ENCODE measurements at regions not wholly inside any gene's neighbourhood (a gene's known extent, or its start where the extent isn't known, plus 50 kb on each side); places are given as distances from the start of the nearest gene placed in this dataset.

DNA sequence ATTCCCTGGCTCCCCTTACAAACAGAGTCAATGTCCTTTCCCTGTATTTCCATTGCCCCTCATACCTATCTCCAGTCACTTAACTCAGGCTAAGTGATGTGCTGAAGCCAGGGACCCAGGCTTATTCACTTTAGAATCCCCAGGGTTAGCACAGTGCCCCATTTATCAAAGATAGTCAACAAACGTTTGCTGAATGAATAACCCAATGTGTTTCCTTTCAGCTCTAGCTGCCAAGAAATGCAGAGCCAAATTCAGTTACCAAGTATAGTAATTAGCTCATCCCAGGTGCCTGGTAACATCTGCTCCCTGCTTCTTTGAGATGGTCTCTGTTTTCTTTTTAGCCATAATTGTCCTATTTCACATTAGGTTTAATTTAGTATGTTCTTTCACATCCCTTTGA is 189.5 kb downstream of the PHLDA1 start:
- Histone ChIP-seq H3K4me1 (ENCODE audit: insufficient read depth, low read length, poor library complexity, severe bottlenecking) (no peaks in the 10 kb centered on the region), H3K4me2 (ENCODE audit: low read depth, low read length, poor library complexity, severe bottlenecking) (no peak overlapping the region), H3F3A (ENCODE audit: low read depth) (no peaks in the 10 kb centered on the region), H3K36me3 (ENCODE audit: insufficient read depth, low read length) (no peaks in the 10 kb centered on the region), H3K27me3 (ENCODE audit: insufficient read depth, low read length, poor library complexity, severe bottlenecking) (no peaks in the 10 kb centered on the region), H3K4me3 (ENCODE audit: low read length, poor library complexity, severe bottlenecking) (no peak overlapping the region), H3K9me3 (ENCODE audit: insufficient read depth, low read depth, low read length) (no peaks in the 10 kb centered on the region), H3K9me2 (replicated peaks; ENCODE audit: low read depth, low read length) (no peaks in the 10 kb centered on the region), H3K79me2 (ENCODE audit: insufficient read depth, low read length) (no peaks in the 10 kb centered on the region), H4K20me1 (ENCODE audit: insufficient read depth, low read length, poor library complexity, severe bottlenecking) (no peaks in the 10 kb centered on the region), H2AFZ (ENCODE audit: low read length) (no peak overlapping the region), H3K9ac (ENCODE audit: low read depth, low read length, poor library complexity, severe bottlenecking) (no peak overlapping the region)
- TF ChIP-seq EZH2phosphoT487 (IDR thresholded peaks at IDR 0.05; ENCODE audit: borderline replicate concordance): no peak
- no peak for TF ChIP-seq CTCF (conservative IDR thresholded peaks at IDR 0.05; ENCODE audit: low read length)

DNA sequence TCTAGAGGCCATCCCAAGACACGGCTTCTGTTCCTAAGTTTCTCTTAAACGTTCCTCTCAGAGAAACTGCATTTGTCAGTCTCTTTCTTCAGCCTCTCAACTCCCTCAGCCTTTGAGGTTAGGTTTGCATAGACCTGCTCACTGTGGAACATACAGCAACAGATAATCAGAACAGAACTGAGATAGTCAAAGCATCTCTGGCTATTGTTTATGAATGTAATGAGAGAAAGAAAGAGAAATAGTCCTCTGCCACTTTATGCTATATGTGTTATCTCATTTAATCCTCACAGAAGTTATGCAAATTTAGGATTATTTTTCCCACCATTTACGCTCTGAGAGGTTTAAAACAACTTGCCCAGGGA is 190.6 kb downstream of the PHLDA1 start:
- Histone ChIP-seq H3K9me2 (replicated peaks; ENCODE audit: low read depth, low read length) (no peaks in the 10 kb centered on the region), H3K36me3 (ENCODE audit: insufficient read depth, low read length) (no peaks in the 10 kb centered on the region), H3F3A (ENCODE audit: low read depth) (no peaks in the 10 kb centered on the region), H3K27me3 (ENCODE audit: insufficient read depth, low read length, poor library complexity, severe bottlenecking) (no peaks in the 10 kb centered on the region), H3K9me3 (ENCODE audit: insufficient read depth, low read depth, low read length) (no peaks in the 10 kb centered on the region), H3K9ac (ENCODE audit: low read depth, low read length, poor library complexity, severe bottlenecking) (no peak overlapping the region), H4K20me1 (ENCODE audit: insufficient read depth, low read length, poor library complexity, severe bottlenecking) (no peaks in the 10 kb centered on the region), H2AFZ (ENCODE audit: low read length) (no peak overlapping the region), H3K4me1 (ENCODE audit: insufficient read depth, low read length, poor library complexity, severe bottlenecking) (no peaks in the 10 kb centered on the region), H3K4me2 (ENCODE audit: low read depth, low read length, poor library complexity, severe bottlenecking) (no peak overlapping the region), H3K4me3 (ENCODE audit: low read length, poor library complexity, severe bottlenecking) (no peak overlapping the region), H3K79me2 (ENCODE audit: insufficient read depth, low read length) (no peaks in the 10 kb centered on the region)
- TF ChIP-seq EZH2phosphoT487 (IDR thresholded peaks at IDR 0.05; ENCODE audit: borderline replicate concordance) (no peak), CTCF (conservative IDR thresholded peaks at IDR 0.05; ENCODE audit: low read length) (no peak)

DNA sequence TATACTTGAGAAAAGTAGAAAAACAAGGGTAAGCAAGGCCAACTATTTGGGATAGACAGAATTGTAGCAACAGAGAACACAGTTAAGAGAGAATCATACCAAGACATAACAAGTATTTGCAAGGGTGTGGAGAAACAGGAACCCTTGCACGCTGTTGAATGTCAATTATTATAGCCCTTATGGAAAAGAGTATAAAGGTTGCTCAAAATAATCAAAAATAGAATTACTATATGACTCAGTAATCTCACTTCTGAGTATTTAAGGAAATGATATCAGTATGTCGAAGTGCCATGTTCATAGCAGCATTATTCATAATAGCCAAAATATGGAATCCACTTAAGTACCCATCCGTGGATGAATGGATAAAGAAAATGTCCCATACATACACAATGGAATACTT is 193.3 kb downstream of the PHLDA1 start:
- Histone ChIP-seq H3K9ac (ENCODE audit: low read depth, low read length, poor library complexity, severe bottlenecking) (no peak overlapping the region), H3K9me2 (replicated peaks; ENCODE audit: low read depth, low read length) (no peaks in the 10 kb centered on the region), H3K9me3 (ENCODE audit: insufficient read depth, low read depth, low read length) (no peaks in the 10 kb centered on the region), H4K20me1 (ENCODE audit: insufficient read depth, low read length, poor library complexity, severe bottlenecking) (no peaks in the 10 kb centered on the region), H3K27me3 (ENCODE audit: insufficient read depth, low read length, poor library complexity, severe bottlenecking) (no peaks in the 10 kb centered on the region), H3F3A (ENCODE audit: low read depth) (no peaks in the 10 kb centered on the region), H3K4me3 (ENCODE audit: low read length, poor library complexity, severe bottlenecking) (no peak overlapping the region), H3K36me3 (ENCODE audit: insufficient read depth, low read length) (no peaks in the 10 kb centered on the region), H3K79me2 (ENCODE audit: insufficient read depth, low read length) (no peaks in the 10 kb centered on the region), H3K4me1 (ENCODE audit: insufficient read depth, low read length, poor library complexity, severe bottlenecking) (no peaks in the 10 kb centered on the region), H2AFZ (ENCODE audit: low read length) (no peak overlapping the region), H3K4me2 (ENCODE audit: low read depth, low read length, poor library complexity, severe bottlenecking) (no peak overlapping the region)
- TF ChIP-seq CTCF (conservative IDR thresholded peaks at IDR 0.05; ENCODE audit: low read length): no peak
- TF ChIP-seq EZH2phosphoT487 (IDR thresholded peaks at IDR 0.05; ENCODE audit: borderline replicate concordance): no peak

Data from Loucy (cell line).